AG04450 (cell line): ENCODE measurements at regions not wholly inside any gene's neighbourhood (a gene's known extent, or its start where the extent isn't known, plus 50 kb on each side); places are given as distances from the start of the nearest gene placed in this dataset.
A peak's percentile ranks its signal among the peaks of the same experiment; 100 is the strongest.

Experiments
- CTCF ChIA-PET: fragments of 300-600, 350-600 bp; formaldehyde crosslinking; extraction: SDS; loops from one replicate; lab custom pipeline; 2022; ENCODE audit warnings: antibody characterized with exemption, inconsistent platforms; lab: Charles Lee
- POLR2A ChIA-PET: fragments of 350-600 bp; formaldehyde crosslinking; extraction: SDS; loops from one replicate; lab custom pipeline; 2021; ENCODE audit warnings: antibody characterized with exemption, inconsistent platforms; lab: Yijun Ruan, JAX
- DNase-seq: peaks from one replicate; pipeline ENCODE4 v3.0.0-alpha.2; 2011; ENCODE audit warnings: low read depth, low spot score
- H3K27ac ChIP-seq: one replicate; pipeline ENCODE4 v1.5.1; 2012; ENCODE audit warnings: low read depth, low read length, control low read depth
- H3K27me3 ChIP-seq: one replicate; pipeline ENCODE4 v1.6.0; 2012; ENCODE audit warnings: low read length; ENCODE audit not compliant: control insufficient read depth, insufficient read depth
- H3K4me3 ChIP-seq: 2 replicates; pipeline ENCODE4 v1.5.1; 2011; ENCODE audit warnings: mild to moderate bottlenecking, low read depth, low read length, control low read depth
- H3K9me3 ChIP-seq: 2 replicates; pipeline ENCODE4 v1.5.1; 2012; ENCODE audit warnings: low read length; ENCODE audit not compliant: control insufficient read depth, insufficient read depth
- CTCF ChIP-seq: IDR thresholded peaks from 2 replicates; pipeline ENCODE4 v1.5.1; 2011; ENCODE audit warnings: low read depth, low read length, control low read depth, inconsistent platforms

DNA sequence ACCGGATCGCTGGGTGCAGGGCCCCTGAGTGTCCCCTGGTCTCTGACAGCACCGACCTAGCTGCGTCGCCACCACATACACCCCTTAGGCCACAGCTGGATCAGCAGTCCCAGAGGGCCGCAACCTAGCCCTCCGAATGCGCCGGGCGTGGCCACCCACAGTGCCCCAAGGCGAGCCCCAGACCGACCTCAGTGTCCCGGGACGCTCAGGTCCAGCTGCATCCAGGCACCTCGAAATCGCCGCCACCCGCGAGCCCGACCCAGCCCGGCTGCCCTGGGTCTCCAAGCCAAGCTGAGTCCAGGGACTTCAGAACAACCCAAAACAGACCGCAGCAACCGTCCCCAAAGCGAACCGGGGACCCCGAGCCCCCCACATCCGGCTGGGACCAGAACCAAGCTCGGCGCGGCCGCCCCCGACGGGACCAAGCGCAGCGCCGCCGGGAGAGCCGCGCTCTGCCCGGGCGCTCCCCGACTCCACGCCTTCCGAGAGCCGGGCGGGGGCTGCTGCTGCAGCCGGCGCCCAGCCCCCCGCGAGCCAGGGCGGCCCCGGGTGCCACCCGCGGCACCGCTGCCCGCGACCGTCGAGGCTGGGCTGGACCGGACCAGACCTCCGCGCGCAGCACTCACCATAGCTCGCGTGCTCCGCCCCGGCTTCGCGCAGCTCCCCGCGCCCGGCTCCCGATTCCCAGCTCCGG, 54.6 kb upstream of the ECE1 start:
- Histone ChIP-seq H3K4me3 (peak overlapping the region; percentile 86), H3K27ac (no peak overlapping the region), H3K9me3 (peaks cover 4% of the 10 kb centered on the region; the same call in 1 of the 2 replicates), H3K27me3 (no peaks in the 10 kb centered on the region)
- POLR2A ChIA-PET: interaction anchor here (0.6 to 1.2 kb wide), 10 partner anchors 14 to 129 kb away, joined by 3 to 8 read pairs (median 3); no protein-coding TSS in a partner anchor
- TF ChIP-seq CTCF: no peak
- DNase-seq: no peak
- CTCF ChIA-PET: interaction anchor here (0.5 to 1.5 kb wide), 4 partner anchors 24 to 102 kb away, joined by 3 to 4 read pairs (median 4); no protein-coding TSS in a partner anchor

- H3K27me3 ChIP-seq: no peaks in the 10 kb centered on the region
- CTCF ChIA-PET: interaction anchor here (1.2 to 1.5 kb wide), 2 partner anchors 24 to 89 kb away, joined by 4 read pairs; no protein-coding TSS in a partner anchor
- H3K27ac ChIP-seq: no peak overlapping the region
- peak overlapping the region; percentile 86 for H3K4me3 ChIP-seq
- POLR2A ChIA-PET: interaction anchor here (0.6 kb wide), 1 partner anchor 215 kb away, joined by 4 read pairs; no protein-coding TSS in a partner anchor
- TF ChIP-seq CTCF: no peak
- H3K9me3 ChIP-seq: peaks cover 4% of the 10 kb centered on the region; the same call in 1 of the 2 replicates
- DNase-seq: no peak
Measured at GRCh38 chr1:21344098-21344749, 54.0 kb upstream of the ECE1 start.

DNA sequence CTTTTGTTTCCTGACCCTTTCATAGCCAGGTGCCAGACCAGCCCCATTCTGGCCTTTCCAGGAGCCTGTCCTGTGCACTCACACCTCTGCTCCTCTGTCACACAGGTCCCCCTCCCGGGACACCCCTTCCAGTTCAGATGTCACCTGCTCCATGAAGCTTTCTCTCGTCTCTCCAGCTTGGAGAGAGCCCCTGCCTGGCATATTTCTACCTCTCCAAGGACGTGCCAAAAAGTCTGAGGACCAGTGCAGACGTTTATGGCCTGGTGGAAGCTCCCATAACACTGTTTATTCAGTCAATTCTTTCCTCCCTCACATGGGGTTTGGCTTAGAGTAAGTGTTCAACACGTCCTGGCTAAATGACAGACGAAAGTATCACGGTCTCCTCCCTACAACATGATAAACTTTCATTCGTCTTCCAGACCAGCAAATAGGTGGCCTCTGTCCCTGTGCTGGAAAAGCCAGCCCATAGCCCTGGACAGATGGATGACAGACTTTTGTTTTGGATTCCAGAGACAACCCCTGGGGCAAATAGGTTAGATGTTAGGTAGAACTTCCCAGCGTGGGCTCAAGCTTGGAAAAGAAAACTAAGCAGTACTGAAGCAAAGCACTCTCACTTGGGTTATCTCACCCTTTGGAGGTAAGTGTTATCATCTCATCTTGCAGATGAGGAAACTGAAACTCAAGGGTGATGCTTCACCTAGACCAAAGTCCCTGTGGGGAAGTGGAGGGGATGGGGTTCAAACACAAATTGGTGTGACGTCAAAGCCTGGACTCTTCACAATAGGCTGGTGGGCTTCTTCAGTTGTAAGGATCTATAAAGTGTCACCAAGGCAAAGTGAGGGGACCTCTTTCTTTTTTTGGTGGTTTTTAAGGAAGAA, 52.9 kb upstream of the ECE1 start:
- CTCF ChIA-PET: interaction anchor here (1.2 kb wide), 1 partner anchor 72 kb away, joined by 4 read pairs; no protein-coding TSS in a partner anchor
- no peak for DNase-seq

DNA sequence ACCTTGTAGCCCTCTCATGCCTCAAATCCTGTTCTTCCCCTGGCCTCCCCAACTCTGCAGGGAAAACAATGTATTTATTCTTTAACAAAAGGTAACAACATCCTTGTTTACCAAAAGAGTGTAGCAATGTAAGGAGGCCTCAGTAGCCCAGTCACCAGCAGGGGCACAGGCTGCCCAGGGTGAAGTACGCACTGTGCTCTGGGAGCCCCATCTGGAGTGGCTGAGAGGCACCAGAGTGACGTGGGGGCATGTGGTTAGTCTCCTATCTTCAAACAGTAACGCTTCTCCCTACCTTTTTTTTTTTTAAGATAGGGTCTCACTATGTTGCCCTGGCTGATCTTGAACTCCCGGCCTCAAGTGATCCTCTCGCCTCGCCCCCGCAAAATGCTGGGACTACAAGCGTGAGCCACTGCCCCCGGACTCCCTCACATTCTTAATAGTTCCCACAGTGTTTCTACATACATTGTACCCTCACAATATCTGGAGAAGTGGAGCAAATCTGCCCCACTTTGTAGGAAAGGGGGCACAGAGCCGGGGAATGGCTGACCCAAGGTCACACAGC, 51.3 kb upstream of the ECE1 start:
- peak overlapping the region; percentile 86; the same call in 1 of the 2 replicates for H3K4me3 ChIP-seq
- POLR2A ChIA-PET: interaction anchor here (0.6 kb wide), 1 partner anchor 15 kb away, joined by 5 read pairs; no protein-coding TSS in a partner anchor
- no peak overlapping the region for H3K27ac ChIP-seq
- peaks cover 4% of the 10 kb centered on the region; the same call in 1 of the 2 replicates for H3K9me3 ChIP-seq
- DNase-seq: no peak
- CTCF ChIA-PET: interaction anchor here (1.2 kb wide), 1 partner anchor 71 kb away, joined by 4 read pairs; no protein-coding TSS in a partner anchor
- no peak for TF ChIP-seq CTCF
- H3K27me3 ChIP-seq: no peaks in the 10 kb centered on the region

More for the DNA sequence above, 52.9 kb upstream of the ECE1 start:
- H3K4me3 ChIP-seq: peak overlapping the region; percentile 86
- H3K27ac ChIP-seq: peak overlapping the region; percentile 21
- TF ChIP-seq CTCF: no peak
- POLR2A ChIA-PET: interaction anchor here (0.6 kb wide), 1 partner anchor 214 kb away, joined by 4 read pairs; no protein-coding TSS in a partner anchor
- no peaks in the 10 kb centered on the region for H3K27me3 ChIP-seq
- peaks cover 4% of the 10 kb centered on the region; the same call in 1 of the 2 replicates for H3K9me3 ChIP-seq
